Ishikawa (cell line): ENCODE measurements at regions not wholly inside any gene's neighbourhood (a gene's known extent, or its start where the extent isn't known, plus 50 kb on each side); places are given as distances from the start of the nearest gene placed in this dataset.

ENCODE experiments used
- CEBPB ChIP-seq: IDR thresholded peaks from 2 replicates; pipeline ENCODE4 v1.6.1; 2012
- CREB1 ChIP-seq: IDR thresholded peaks from 2 replicates; pipeline ENCODE4 v1.6.1; 2012; ENCODE audit warnings: low read depth
- EGR1 ChIP-seq: IDR thresholded peaks from 2 replicates; pipeline ENCODE4 v1.6.1; 2012
- EP300 ChIP-seq: IDR thresholded peaks from 2 replicates; pipeline ENCODE4 v1.6.1; 2012; ENCODE audit warnings: borderline replicate concordance
- FOXM1 ChIP-seq: IDR thresholded peaks from 2 replicates; pipeline ENCODE4 v1.6.1; 2012; ENCODE audit warnings: low read depth, borderline replicate concordance
- NFIC ChIP-seq: IDR thresholded peaks from 2 replicates; pipeline ENCODE4 v1.6.1; 2012
- RAD21 ChIP-seq: IDR thresholded peaks from 2 replicates; pipeline ENCODE4 v1.6.1; 2012; ENCODE audit warnings: low read depth
- TAF1 ChIP-seq: IDR thresholded peaks from 2 replicates; pipeline ENCODE4 v1.6.1; 2012; ENCODE audit warnings: low read depth, mild to moderate bottlenecking
- TCF12 ChIP-seq: IDR thresholded peaks from 2 replicates; pipeline ENCODE4 v1.6.1; 2012; ENCODE audit warnings: low read depth
- TEAD4 ChIP-seq: IDR thresholded peaks from 2 replicates; pipeline ENCODE4 v1.6.1; 2012
- YY1 ChIP-seq: IDR thresholded peaks from 2 replicates; pipeline ENCODE4 v1.6.1; 2012; ENCODE audit warnings: low read depth
- ZBTB7A ChIP-seq: IDR thresholded peaks from 2 replicates; pipeline ENCODE4 v1.6.1; 2012; ENCODE audit warnings: low read depth
- TF ChIP-seq, protein P1 (sequence below): IDR thresholded peaks from 2 replicates; pipeline ENCODE4 v1.6.1; 2012
- TF ChIP-seq, protein P2 (sequence below): IDR thresholded peaks from 2 replicates; pipeline ENCODE4 v1.6.1; 2012; ENCODE audit warnings: low read depth, mild to moderate bottlenecking
- TF ChIP-seq, protein P3 (sequence below): IDR thresholded peaks from 2 replicates; pipeline ENCODE4 v1.6.1; 2012

DNA sequence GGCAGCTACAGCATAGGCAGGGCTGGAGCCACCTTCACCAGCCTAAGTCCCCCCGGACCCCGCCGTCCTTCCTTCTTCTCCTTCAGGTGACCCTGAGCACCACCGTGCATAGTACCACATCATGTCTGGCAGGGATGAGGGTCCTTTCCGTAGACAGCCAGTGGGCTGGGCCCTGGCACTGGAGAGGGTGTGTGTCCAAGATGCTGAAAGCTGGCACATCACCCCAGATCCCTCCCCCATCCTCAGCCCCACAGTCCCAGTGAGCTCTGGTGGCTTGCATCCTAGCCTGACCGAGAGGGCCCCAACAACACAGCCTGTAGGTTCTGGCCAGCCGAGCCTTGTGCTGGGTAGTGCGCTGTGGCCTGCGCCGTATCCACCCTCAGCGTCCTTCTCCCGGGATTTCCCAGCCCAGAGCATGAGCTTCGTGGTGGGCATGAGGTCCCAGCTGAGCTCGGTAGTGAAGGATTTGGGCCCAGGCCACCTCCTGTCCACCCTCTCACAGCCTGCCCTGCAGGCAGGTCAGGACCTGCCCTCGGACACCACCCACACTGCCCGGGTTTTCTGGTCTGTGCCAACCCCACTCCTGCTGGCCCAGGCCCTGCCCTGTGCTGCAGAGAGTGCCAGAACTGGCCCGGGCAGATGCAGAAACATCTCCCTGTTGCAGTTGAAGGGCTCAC lies 1124.3 kb downstream of the BRD1 start:
- TF ChIP-seq NFIC (no peak), ZBTB7A (no peak), YY1 (no peak), TAF1 (no peak), EGR1 (no peak), EP300 (no peak), CREB1 (no peak), RAD21 (no peak), TCF12 (no peak), CEBPB (no peak), FOXM1 (no peak)
- TF ChIP-seq, protein P1, sequence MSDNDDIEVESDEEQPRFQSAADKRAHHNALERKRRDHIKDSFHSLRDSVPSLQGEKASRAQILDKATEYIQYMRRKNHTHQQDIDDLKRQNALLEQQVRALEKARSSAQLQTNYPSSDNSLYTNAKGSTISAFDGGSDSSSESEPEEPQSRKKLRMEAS = no peak
- TF ChIP-seq, protein P2, sequence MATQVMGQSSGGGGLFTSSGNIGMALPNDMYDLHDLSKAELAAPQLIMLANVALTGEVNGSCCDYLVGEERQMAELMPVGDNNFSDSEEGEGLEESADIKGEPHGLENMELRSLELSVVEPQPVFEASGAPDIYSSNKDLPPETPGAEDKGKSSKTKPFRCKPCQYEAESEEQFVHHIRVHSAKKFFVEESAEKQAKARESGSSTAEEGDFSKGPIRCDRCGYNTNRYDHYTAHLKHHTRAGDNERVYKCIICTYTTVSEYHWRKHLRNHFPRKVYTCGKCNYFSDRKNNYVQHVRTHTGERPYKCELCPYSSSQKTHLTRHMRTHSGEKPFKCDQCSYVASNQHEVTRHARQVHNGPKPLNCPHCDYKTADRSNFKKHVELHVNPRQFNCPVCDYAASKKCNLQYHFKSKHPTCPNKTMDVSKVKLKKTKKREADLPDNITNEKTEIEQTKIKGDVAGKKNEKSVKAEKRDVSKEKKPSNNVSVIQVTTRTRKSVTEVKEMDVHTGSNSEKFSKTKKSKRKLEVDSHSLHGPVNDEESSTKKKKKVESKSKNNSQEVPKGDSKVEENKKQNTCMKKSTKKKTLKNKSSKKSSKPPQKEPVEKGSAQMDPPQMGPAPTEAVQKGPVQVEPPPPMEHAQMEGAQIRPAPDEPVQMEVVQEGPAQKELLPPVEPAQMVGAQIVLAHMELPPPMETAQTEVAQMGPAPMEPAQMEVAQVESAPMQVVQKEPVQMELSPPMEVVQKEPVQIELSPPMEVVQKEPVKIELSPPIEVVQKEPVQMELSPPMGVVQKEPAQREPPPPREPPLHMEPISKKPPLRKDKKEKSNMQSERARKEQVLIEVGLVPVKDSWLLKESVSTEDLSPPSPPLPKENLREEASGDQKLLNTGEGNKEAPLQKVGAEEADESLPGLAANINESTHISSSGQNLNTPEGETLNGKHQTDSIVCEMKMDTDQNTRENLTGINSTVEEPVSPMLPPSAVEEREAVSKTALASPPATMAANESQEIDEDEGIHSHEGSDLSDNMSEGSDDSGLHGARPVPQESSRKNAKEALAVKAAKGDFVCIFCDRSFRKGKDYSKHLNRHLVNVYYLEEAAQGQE = no peak
- TF ChIP-seq, protein P3, sequence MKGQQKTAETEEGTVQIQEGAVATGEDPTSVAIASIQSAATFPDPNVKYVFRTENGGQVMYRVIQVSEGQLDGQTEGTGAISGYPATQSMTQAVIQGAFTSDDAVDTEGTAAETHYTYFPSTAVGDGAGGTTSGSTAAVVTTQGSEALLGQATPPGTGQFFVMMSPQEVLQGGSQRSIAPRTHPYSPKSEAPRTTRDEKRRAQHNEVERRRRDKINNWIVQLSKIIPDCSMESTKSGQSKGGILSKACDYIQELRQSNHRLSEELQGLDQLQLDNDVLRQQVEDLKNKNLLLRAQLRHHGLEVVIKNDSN = no peak

DNA sequence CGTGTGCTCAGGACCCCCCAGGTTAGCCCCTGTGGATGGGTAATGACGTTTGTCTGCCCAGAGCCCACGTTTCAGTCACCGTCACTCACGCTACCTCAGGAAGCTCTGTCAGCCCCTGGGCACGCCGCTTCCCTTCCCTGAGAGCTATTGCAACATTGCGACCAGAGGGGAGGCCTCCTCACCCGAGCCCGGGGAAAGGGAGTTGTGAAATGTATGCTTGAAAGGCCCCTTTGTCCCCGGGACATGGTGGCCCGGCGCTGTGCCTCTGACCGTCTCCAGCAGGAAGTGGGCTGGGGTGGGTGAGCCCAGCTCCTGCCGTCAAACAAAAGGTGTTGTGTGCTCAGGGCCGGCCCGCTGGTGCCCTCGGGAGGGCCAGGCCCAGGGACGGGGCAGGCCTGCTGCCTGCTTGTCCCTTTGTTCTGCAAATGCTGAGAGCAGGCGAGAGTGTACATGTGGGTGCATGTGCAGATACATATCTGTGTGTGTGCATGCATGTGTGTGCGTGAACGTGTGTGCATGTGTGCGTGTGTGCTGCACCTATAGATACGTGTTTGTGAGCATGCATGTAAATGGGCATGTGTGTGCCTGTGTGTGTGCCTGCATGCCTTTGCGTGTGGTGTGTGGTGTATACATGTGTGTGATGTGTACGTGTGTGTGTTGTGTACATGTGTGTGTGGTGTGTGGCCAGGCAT lies 1125.0 kb downstream of the BRD1 start:
- TF ChIP-seq EGR1 (no peak), CREB1 (no peak)

DNA sequence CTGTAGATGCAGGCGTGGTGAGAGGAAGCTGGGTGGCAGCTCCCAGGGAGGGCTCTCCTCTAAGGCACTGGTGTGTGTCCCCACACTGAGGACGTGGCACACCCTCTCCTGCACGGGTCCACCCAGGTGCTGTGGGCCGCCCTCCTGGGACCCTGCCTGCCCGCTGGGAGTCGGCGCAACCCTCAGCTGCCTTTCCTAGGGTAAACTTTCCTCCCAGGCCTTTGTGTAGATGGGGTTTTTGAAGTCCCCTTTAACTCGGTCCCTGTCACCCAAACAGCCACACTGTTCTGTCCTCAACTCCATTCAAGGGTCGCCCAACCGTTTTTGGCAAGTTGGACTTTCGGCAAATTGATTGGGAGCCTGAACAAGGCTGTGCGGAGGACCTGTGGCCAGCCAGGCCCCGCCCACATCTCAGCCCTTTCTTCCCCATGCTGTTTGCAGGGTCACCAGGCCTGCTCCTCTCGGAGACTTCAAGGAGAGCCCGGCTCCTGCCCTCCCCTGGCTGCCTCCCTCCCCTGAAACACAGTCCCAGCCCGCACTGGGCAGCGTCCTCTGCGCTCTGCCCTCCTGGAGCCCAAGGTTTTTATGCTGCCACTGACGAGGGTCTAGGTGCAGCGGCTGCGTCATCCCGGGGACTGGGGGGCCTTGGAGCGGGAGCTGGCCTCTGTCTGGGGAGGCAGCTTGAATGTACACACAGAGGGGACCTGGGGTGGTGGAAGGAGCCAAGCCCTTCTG lies 1126.2 kb downstream of the BRD1 start:
- TF ChIP-seq CEBPB = no peak
- TF ChIP-seq EP300 = no peak
- TF ChIP-seq ZBTB7A = no peak
- TF ChIP-seq TEAD4 = no peak
- TF ChIP-seq, protein P3 = no peak
- TF ChIP-seq TCF12 = no peak
- TF ChIP-seq TAF1 = no peak
- TF ChIP-seq EGR1 = no peak
- no peak for TF ChIP-seq RAD21
- no peak for TF ChIP-seq NFIC
- TF ChIP-seq, protein P1 = no peak
- TF ChIP-seq YY1 = no peak
- no peak for TF ChIP-seq CREB1
- TF ChIP-seq FOXM1 = no peak

DNA sequence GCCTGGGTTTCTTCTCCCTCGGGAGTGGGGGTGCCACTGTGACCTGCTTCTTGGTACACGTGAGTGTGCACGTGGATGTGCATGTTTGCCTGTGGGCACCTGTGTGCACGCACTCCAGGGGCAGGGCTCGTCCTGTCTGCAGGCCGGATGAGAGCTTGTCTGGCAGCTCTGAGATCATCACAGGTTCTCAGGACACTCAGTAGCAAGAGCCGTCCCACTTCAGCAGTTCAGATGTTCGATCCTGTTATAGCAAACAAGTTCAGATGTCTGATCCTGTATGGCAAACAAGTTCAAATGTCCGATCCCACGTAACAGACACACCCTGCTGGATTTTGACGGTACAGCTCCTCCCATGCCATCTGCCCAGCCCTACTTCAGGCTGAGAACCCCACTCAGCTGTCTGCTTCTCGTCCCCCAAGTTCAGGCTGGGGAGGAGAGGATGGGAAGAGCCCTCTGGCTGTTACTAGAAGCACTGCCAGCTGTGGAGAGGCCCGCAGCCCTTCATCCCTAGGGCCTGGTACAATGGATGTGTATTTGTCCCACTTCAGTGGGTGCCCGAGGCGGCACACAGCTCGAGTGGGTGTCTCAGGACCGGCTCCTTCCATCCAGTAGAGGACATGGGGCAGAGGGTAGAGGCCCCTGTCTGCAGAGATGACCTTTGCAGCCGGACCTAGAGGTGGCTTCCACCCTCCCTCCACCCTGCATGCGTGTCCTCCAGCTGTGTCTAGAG lies 1126.9 kb downstream of the BRD1 start:
- TF ChIP-seq CEBPB (no peak), RAD21 (no peak), NFIC (no peak)

DNA sequence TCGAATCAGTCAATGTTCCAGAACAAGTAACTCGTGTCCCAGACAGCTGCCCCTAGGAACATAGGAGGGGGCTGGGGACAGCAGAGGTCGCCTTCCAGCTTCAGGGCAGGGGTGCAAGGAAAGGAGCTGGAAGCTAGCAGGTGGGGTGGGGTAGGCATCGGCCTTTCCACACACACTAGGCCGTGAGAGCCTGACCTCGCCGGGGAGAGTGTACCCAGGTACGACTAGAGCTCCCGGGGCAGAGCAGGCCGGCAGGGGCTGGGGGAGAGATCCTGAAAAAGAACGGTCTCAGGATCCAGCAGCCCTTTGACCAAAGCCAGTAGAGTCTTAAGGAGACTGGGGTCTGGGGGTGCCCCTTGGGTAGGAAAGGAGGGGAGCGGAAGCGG lies 1127.5 kb downstream of the BRD1 start:
- TF ChIP-seq, protein P2 = no peak
- no peak for TF ChIP-seq ZBTB7A
- no peak for TF ChIP-seq TCF12
- TF ChIP-seq TEAD4 = no peak
- no peak for TF ChIP-seq TAF1
- no peak for TF ChIP-seq EP300
- TF ChIP-seq FOXM1 = no peak
- TF ChIP-seq, protein P1 = no peak
- TF ChIP-seq CREB1 = no peak
- TF ChIP-seq EGR1 = no peak
- TF ChIP-seq RAD21 = no peak
- TF ChIP-seq NFIC = no peak
- no peak for TF ChIP-seq YY1
- TF ChIP-seq CEBPB = no peak
- TF ChIP-seq, protein P3 = no peak
